Lower leg skin (tissue), 4 donors: ENCODE measurements at regions not wholly inside any gene's neighbourhood (a gene's known extent, or its start where the extent isn't known, plus 50 kb on each side); places are given as distances from the start of the nearest gene placed in this dataset.

ENCODE experiments used
- DNase-seq, 2 donors: peaks; one replicate each; pipeline ENCODE4 v3.0.0-alpha.2; 2019; ENCODE audit warnings: low spot score in 2 of 2
- H3K4me3 ChIP-seq: fragments of 200-600 bp; sonication (generic); 2 replicates; pipeline ENCODE4 v1.5.1; 2017; ENCODE audit warnings: mild to moderate bottlenecking, low read depth; ENCODE audit not compliant: poor library complexity, severe bottlenecking
- POLR2A ChIP-seq, 2 donors: fragments of 450-650 bp; IDR thresholded peaks; one replicate each; pipeline ENCODE4 v1.6.1; 2016 to 2017; ENCODE audit warnings: antibody characterized with exemption in 2 of 2, mild to moderate bottlenecking in 1 of 2, moderate library complexity in 1 of 2
- whole genome bisulfite sequencing, 2 donors: methylation state at CpG; one replicate each; pipeline ENCODE4 v1.1.5; 2018; 5-methylcytosine and 5-hydroxymethylcytosine counted together
- intact Hi-C: fragments of 100-400 bp; cut with DNase I; formaldehyde crosslinking; loops from one replicate; pipeline ENCODE4 v1.15.0; 2023; ENCODE audit warnings: low total_unique reads
- TF ChIP-seq, protein P1 (sequence below), 3 donors: fragments of 450-650 bp; IDR thresholded peaks; one replicate each; pipeline ENCODE4 v1.5.1; 2016; ENCODE audit warnings: antibody characterized with exemption in 3 of 3, mild to moderate bottlenecking in 3 of 3, moderate library complexity in 2 of 3

DNA sequence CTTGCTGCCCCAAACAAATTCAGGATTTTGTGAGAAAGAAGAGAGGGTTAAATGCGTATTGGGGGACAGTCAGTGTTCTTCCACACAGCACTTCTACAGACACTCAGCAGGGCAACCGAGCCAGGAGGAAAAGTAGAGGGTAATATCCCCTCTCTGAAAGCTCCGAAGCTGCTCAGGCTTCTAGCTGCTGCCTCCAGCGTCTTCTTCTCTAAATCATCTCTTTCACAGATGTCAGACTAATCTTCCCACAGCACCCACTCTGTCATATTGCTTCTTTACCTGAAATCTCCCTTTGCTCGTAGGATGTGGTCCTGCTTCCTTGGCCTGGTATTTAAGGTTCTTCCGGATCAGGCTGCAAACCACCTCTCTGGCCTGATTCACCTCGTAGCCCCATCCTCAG, 117.6 kb upstream of the HAAO start:
- intact Hi-C loops: no loop called here
- no peak overlapping the region for H3K4me3 ChIP-seq
- WGBS, 2 donors: 84 to 90% methylated on average over 7 of the region's 7 CpGs
- TF ChIP-seq POLR2A (IDR thresholded peaks at IDR 0.05): no peak
- TF ChIP-seq, protein P1, sequence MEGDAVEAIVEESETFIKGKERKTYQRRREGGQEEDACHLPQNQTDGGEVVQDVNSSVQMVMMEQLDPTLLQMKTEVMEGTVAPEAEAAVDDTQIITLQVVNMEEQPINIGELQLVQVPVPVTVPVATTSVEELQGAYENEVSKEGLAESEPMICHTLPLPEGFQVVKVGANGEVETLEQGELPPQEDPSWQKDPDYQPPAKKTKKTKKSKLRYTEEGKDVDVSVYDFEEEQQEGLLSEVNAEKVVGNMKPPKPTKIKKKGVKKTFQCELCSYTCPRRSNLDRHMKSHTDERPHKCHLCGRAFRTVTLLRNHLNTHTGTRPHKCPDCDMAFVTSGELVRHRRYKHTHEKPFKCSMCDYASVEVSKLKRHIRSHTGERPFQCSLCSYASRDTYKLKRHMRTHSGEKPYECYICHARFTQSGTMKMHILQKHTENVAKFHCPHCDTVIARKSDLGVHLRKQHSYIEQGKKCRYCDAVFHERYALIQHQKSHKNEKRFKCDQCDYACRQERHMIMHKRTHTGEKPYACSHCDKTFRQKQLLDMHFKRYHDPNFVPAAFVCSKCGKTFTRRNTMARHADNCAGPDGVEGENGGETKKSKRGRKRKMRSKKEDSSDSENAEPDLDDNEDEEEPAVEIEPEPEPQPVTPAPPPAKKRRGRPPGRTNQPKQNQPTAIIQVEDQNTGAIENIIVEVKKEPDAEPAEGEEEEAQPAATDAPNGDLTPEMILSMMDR (IDR thresholded peaks at IDR 0.05): no peak
- DNase-seq: peak in 1 of 2 donors; percentile 53

DNA sequence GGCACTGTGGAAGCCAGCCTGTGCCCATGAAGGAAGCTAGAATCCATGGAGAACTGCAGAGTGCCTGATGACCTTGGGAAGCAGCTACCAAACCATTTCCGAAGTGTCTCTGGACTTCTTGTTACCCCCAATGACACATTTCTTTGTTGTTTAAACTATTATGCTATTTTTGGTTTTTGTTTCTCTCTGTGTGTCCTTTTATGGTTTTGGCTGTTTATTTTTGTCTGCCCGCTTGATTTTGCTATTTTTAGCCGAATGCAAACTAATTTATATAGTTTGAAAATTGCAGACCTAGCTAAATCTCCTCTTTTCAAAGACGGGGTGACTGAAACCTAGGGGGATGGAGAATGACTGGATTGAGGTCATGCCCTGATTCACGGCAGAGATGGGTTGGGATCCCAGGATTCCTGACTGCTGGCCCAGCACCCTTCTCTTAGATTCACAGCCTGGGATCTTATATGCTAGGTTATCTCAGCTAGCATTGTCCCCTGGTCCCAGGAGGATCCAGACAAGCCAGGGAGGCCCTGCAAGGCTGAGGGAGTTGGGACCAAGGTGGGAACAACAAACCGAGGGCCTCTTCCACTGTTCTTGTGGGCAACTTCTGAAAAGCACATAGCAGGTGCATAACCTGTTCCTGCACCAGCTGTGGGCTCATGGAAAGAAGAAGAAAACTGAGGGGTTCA, 116.3 kb upstream of the HAAO start:
- no peak overlapping the region for H3K4me3 ChIP-seq
- 67 to 73% methylated on average over 6 of the region's 6 CpGs for WGBS, 2 donors
- TF ChIP-seq, protein P1 (IDR thresholded peaks at IDR 0.05): no peak
- no peak for TF ChIP-seq POLR2A (IDR thresholded peaks at IDR 0.05)
- intact Hi-C loops: no loop called here
- DNase-seq: peak in 1 of 2 donors; percentile 52

DNA sequence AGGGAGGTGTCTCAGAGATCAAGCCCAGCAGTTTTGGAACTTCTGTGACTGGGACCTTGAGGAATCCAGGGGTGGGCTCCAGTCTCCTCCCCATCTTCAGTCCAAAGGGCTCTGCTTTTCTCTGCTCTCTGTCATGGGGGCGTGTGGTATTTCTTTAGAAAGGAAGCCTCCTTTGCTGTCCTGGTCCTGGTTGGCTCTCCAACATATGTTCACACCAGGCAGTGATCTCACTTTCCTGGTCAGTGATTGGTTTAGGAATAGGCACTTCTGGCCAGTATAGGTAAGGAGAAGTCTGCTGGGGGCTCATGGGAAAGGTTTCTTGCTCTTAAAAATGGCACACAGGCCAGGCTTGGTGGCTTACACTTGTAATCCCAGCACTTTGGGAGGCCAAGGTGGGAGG, 115.5 kb upstream of the HAAO start:
- intact Hi-C loops: no loop called here
- no peak overlapping the region for H3K4me3 ChIP-seq
- TF ChIP-seq, protein P1 (IDR thresholded peaks at IDR 0.05): no peak
- no peak for TF ChIP-seq POLR2A (IDR thresholded peaks at IDR 0.05)
- WGBS, 2 donors: 78 to 88% methylated on average over 1 of the region's 1 CpG
- peak in 1 of 2 donors; percentile 14 for DNase-seq

DNA sequence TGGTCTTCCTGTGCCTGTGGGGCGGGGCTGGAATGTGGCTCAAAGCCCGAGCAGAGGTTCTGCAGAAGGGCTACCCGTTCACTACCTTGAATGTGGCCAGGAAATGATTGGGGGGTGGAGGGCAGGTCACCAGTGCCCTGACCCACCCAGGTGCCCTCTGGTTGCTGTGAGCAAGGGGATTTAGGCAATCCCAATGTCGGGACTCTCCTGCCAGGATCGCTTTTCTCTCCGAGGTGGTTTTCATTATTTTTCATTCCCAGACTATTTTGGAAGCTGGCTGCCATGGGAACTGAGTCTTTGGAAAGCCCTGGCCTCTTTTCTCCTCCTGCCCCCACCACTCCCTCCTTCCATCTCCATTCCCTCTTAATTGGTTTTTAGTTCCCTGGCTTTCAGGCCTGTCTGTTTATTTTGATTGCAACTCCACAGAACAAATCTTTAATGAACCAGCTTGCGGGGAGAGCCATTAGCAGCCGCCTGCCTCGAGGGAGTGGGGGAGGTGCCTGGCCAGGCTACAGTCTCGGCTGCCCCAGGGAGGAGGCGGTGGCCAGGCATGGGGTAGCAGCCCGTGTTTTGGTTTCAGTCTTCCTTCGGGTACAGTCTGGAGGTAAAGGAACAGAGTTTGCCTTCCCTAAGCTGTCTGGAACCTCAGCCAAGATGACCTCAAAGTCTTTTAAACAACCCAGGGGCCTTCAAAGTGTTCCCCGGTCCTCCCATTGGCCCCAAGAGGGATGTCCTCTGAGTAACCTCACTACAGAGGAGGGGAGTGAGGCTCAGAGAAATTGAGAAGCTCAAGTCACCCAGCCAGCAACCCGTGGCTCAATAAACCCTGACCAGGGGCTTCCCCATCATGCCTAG, 114.4 kb upstream of the HAAO start:
- WGBS, 2 donors: 7 to 10% methylated on average over 15 of the region's 15 CpGs

DNA sequence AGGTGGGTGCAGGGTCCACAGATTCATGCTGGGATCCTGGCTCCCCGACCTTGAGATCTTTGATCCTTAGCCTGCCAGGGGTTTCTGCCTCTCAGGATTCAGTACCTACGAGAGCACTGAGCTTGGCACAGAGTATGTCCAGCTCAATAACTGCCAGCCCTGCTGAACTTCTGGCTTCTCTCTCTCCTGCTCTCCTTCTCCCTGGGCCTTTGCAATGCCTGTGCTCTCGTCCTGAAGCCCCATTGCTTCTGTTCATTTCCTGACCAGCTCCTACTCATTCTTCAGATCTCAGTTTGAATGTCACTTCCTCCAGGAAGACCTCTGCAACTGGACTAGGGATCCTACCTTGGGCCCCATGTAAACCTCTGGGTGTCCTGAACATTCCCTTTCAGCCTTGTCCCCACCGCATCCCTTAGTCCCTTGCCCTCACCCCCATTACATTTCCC, 113.8 kb upstream of the HAAO start:
- TF ChIP-seq, protein P1 (IDR thresholded peaks at IDR 0.05): no peak
- TF ChIP-seq POLR2A (IDR thresholded peaks at IDR 0.05): no peak
- H3K4me3 ChIP-seq: no peak overlapping the region
- 17 to 18% methylated on average over 4 of the region's 4 CpGs for WGBS, 2 donors
- intact Hi-C loops: no loop called here
- DNase-seq: no peak

More for the DNA sequence above, 114.4 kb upstream of the HAAO start:
- intact Hi-C loops: no loop called here
- no peak for TF ChIP-seq POLR2A (IDR thresholded peaks at IDR 0.05)
- TF ChIP-seq, protein P1 (IDR thresholded peaks at IDR 0.05): no peak
- H3K4me3 ChIP-seq: no peak overlapping the region
- DNase-seq: peak in 1 of 2 donors; percentile 93
